ENCODE measurements at regions not wholly inside any gene's neighbourhood (a gene's known extent, or its start where the extent isn't known, plus 50 kb on each side); places are given as distances from the start of the nearest gene placed in this dataset.

DNA sequence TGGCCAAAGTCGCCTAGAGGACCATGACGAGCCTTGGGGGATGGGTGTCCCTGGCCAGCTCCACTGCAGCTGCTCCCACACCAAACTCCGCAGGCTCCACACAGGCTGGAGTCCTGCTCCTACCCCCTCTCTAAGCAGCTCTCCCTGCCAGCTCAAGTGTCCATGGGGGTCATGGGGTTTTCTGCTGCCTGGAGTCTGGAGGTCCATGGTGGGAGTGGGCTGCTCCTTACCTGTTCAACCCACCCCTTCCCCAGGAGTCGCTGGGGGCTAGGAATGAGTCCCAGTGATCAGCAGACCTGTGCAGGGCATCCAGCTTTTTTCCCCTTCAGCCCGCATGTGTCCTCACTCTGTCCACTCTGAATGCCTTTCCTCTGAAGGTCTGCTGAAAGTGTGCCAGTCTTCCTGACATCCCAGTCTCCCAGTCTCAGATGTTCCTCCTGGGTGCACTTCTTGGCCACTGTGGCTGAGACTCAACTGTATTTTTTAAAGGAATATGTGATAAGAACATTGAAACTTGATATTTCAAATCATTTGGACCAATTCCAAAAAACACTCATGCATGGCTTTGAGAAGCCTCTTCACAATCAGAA, 261.3 kb upstream of the ANKH start:
- TF ChIP-seq, protein P1, sequence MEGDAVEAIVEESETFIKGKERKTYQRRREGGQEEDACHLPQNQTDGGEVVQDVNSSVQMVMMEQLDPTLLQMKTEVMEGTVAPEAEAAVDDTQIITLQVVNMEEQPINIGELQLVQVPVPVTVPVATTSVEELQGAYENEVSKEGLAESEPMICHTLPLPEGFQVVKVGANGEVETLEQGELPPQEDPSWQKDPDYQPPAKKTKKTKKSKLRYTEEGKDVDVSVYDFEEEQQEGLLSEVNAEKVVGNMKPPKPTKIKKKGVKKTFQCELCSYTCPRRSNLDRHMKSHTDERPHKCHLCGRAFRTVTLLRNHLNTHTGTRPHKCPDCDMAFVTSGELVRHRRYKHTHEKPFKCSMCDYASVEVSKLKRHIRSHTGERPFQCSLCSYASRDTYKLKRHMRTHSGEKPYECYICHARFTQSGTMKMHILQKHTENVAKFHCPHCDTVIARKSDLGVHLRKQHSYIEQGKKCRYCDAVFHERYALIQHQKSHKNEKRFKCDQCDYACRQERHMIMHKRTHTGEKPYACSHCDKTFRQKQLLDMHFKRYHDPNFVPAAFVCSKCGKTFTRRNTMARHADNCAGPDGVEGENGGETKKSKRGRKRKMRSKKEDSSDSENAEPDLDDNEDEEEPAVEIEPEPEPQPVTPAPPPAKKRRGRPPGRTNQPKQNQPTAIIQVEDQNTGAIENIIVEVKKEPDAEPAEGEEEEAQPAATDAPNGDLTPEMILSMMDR (IDR thresholded peaks at IDR 0.05): no peak
- TF ChIP-seq POLR2A (IDR thresholded peaks at IDR 0.05) (no peak), POLR2AphosphoS5 (IDR thresholded peaks at IDR 0.05) (no peak)
